ENCODE measurements at regions not wholly inside any gene's neighbourhood (a gene's known extent, or its start where the extent isn't known, plus 50 kb on each side); places are given as distances from the start of the nearest gene placed in this dataset.

GRCh38 chr7:34269084-34269483 is 363.7 kb downstream of the BMPER start:
- TF ChIP-seq CTCF (conservative IDR thresholded peaks at IDR 0.05; ENCODE audit: low read depth, low read length) = no peak
- no peak for TF ChIP-seq EZH2 (IDR thresholded peaks at IDR 0.05; ENCODE audit: low read length, unreplicated experiment)
- no peak for TF ChIP-seq EZH2phosphoT487 (IDR thresholded peaks at IDR 0.05; ENCODE audit: borderline replicate concordance, low read length)

Measured in PC-3 (cell line).